PC-3 (cell line): ENCODE measurements at regions not wholly inside any gene's neighbourhood (a gene's known extent, or its start where the extent isn't known, plus 50 kb on each side); places are given as distances from the start of the nearest gene placed in this dataset.

Source experiments
- ATAC-seq: fragments of 200-7000 bp; cut with Tn5 transposase; 2 replicates; pipeline ENCODE4 v1.9.1; 2020; ENCODE audit warnings: mild to moderate bottlenecking, moderate library complexity
- BruUV-seq: library from RNA; stranded (reverse); fragments of 400-500 nt; replicated peaks from 2 replicates; lab custom pipeline; 2021; lab: Mats Ljungman, UMichigan
- CTCF ChIA-PET: fragments of 300-600 bp; sonication (Branson Sonifier 250); formaldehyde crosslinking; loops from one replicate; lab custom pipeline; 2022; ENCODE audit warnings: antibody characterized with exemption; lab: Charles Lee
- POLR2A ChIA-PET: fragments of 300-600 bp; sonication (Branson Sonifier 250); formaldehyde crosslinking; loops from one replicate; lab custom pipeline; 2022; ENCODE audit warnings: antibody characterized with exemption; ENCODE audit not compliant: unreplicated experiment; lab: Charles Lee
- DNase-seq: peaks from one replicate; pipeline ENCODE4 v3.0.0-alpha.2; 2015
- H2AFZ ChIP-seq: fragments of 300-600 bp; sonication (generic); 2 replicates; pipeline ENCODE4 v1.6.0; 2016; ENCODE audit warnings: antibody characterized with exemption, low read length
- H3F3A ChIP-seq: fragments of 300-600 bp; sonication (generic); one replicate; pipeline ENCODE4 v1.6.0; 2017; ENCODE audit warnings: antibody characterized with exemption, low read length, control low read depth, mild to moderate bottlenecking; ENCODE audit not compliant: unreplicated experiment
- H3K27ac ChIP-seq: fragments of 300-600 bp; sonication (generic); 2 replicates; pipeline ENCODE4 v1.5.1; 2016; ENCODE audit warnings: mild to moderate bottlenecking, low read length
- H3K27me3 ChIP-seq: fragments of 300-600 bp; sonication (generic); 2 replicates; pipeline ENCODE4 v1.6.1; 2016; ENCODE audit warnings: low read length, mixed read lengths
- H3K36me3 ChIP-seq: fragments of 300-600 bp; sonication (generic); 2 replicates; pipeline ENCODE4 v1.6.1; 2016; ENCODE audit warnings: low read depth, mixed run types, low read length, mixed read lengths
- H3K4me1 ChIP-seq: fragments of 300-600 bp; sonication (generic); 2 replicates; pipeline ENCODE4 v1.5.1; 2016; ENCODE audit warnings: low read length; ENCODE audit not compliant: insufficient read depth
- H3K4me2 ChIP-seq: fragments of 300-600 bp; sonication (generic); 2 replicates; pipeline ENCODE4 v1.6.0; 2016; ENCODE audit warnings: low read length
- H3K4me3 ChIP-seq: fragments of 300-600 bp; sonication (generic); 2 replicates; pipeline ENCODE4 v1.5.1; 2016; ENCODE audit warnings: mild to moderate bottlenecking, low read length, mixed read lengths
- H3K79me2 ChIP-seq: fragments of 300-600 bp; sonication (generic); 2 replicates; pipeline ENCODE4 v1.6.1; 2017; ENCODE audit warnings: low read length, mixed read lengths
- H3K9ac ChIP-seq: fragments of 300-600 bp; sonication (generic); 2 replicates; pipeline ENCODE4 v1.6.0; 2016; ENCODE audit warnings: mild to moderate bottlenecking, low read length
- H3K9me2 ChIP-seq: fragments of 300-600 bp; sonication (generic); replicated peaks from 2 replicates; pipeline ENCODE4 v1.6.1; 2016; ENCODE audit warnings: mixed run types, low read length, mixed read lengths
- H3K9me3 ChIP-seq: fragments of 300-600 bp; sonication (generic); 2 replicates; pipeline ENCODE4 v1.6.1; 2016; ENCODE audit warnings: low read length, mixed read lengths
- H4K20me1 ChIP-seq: fragments of 300-600 bp; sonication (generic); 2 replicates; pipeline ENCODE4 v1.6.1; 2016; ENCODE audit warnings: low read length, mixed read lengths
- EZH2 ChIP-seq: fragments of 300-600 bp; sonication (generic); IDR thresholded peaks from one replicate; pipeline ENCODE4 v1.6.1; 2017; ENCODE audit warnings: antibody characterized with exemption, mild to moderate bottlenecking, low read length; ENCODE audit not compliant: unreplicated experiment
- EZH2phosphoT487 ChIP-seq: fragments of 300-600 bp; sonication (generic); IDR thresholded peaks from 2 replicates; pipeline ENCODE4 v1.6.1; 2018; ENCODE audit warnings: mild to moderate bottlenecking, antibody characterized with exemption, low read length, borderline replicate concordance
- intact Hi-C: fragments of 100-400 bp; cut with micrococcal nuclease; formaldehyde crosslinking; loops from 2 replicates; pipeline ENCODE4 v1.9.0; 2023
- TF ChIP-seq, protein P1 (sequence below): fragments of 300-600 bp; sonication (generic); conservative IDR thresholded peaks from 2 replicates; pipeline ENCODE4 v1.5.1; 2017; ENCODE audit warnings: antibody characterized with exemption, low read depth, mild to moderate bottlenecking, low read length

DNA sequence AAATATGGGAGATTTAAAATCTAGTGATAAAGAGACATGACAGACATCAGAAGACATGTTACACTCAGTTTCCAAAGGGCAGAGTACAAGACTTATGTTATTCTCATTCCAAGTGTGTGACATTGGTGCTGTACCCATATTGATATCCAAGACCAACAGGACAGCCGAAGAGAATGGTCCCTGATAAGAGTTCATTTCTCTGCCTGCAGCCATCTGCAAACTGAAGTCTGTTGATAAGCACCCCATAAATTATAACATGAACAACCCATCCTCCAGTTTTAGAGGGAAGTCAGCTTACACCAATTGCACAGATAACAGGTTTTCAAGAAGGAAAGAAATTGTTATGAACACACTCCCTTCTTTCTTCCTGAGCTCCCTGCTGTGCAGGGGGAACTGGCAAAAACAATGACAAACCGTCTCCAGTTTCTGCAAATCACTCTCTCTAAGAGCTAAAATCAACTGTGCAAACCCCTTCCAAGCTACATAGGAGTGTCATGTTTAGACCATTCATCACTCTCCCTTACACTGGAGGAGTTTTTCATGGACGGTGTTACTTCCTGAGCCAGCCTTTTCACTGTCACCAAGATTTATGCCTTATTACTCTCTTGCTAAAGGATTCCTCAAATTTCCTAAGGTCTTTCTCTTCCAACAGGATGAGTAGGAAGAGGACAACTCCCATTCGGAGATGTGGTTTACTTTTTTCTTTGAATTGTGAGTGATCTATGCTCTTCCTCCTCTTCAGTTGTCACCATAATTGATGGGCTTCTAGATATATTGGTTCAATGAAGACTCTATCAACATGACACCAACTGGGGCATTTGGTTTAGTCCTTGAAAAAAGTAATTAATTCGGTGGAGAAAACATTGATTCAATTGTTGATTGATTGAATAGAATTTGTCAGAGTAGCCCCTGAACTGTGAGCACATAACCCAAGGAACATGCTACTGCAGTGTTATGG lies 80.3 kb upstream of the FAM171A1 start:
- Histone ChIP-seq H3K27me3 (peaks cover 36% of the 10 kb centered on the region; the same call in 1 of the 2 replicates), H4K20me1 (no peaks in the 10 kb centered on the region), H3K4me1 (no peaks in the 10 kb centered on the region), H3F3A (no peaks in the 10 kb centered on the region), H3K9me3 (no peaks in the 10 kb centered on the region), H2AFZ (no peak overlapping the region), H3K4me3 (no peak overlapping the region), H3K9ac (no peak overlapping the region), H3K9me2 (no peaks in the 10 kb centered on the region), H3K27ac (no peak overlapping the region), H3K79me2 (no peaks in the 10 kb centered on the region), H3K4me2 (no peak overlapping the region), H3K36me3 (no peaks in the 10 kb centered on the region)
- intact Hi-C loops = no loop called here
- BruUV-seq = no TSS peak
- CTCF ChIA-PET = no interaction called here
- POLR2A ChIA-PET = no interaction called here
- DNase-seq (no peak), ATAC-seq (no peak)
- TF ChIP-seq, protein P1, sequence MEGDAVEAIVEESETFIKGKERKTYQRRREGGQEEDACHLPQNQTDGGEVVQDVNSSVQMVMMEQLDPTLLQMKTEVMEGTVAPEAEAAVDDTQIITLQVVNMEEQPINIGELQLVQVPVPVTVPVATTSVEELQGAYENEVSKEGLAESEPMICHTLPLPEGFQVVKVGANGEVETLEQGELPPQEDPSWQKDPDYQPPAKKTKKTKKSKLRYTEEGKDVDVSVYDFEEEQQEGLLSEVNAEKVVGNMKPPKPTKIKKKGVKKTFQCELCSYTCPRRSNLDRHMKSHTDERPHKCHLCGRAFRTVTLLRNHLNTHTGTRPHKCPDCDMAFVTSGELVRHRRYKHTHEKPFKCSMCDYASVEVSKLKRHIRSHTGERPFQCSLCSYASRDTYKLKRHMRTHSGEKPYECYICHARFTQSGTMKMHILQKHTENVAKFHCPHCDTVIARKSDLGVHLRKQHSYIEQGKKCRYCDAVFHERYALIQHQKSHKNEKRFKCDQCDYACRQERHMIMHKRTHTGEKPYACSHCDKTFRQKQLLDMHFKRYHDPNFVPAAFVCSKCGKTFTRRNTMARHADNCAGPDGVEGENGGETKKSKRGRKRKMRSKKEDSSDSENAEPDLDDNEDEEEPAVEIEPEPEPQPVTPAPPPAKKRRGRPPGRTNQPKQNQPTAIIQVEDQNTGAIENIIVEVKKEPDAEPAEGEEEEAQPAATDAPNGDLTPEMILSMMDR = no peak
- no peak for TF ChIP-seq EZH2
- no peak for TF ChIP-seq EZH2phosphoT487

GRCh38 chr10:15448598-15448997 lies 77.5 kb upstream of the FAM171A1 start:
- Histone ChIP-seq H3K9me2 (no peaks in the 10 kb centered on the region), H3K9ac (no peak overlapping the region), H4K20me1 (no peaks in the 10 kb centered on the region), H3K27ac (no peak overlapping the region), H3K27me3 (peaks cover 32% of the 10 kb centered on the region; the same call in 1 of the 2 replicates), H3K9me3 (no peaks in the 10 kb centered on the region), H3K4me1 (peaks cover 8% of the 10 kb centered on the region; the same call in 1 of the 2 replicates), H3K79me2 (no peaks in the 10 kb centered on the region), H3K4me3 (no peak overlapping the region), H3F3A (no peaks in the 10 kb centered on the region), H3K4me2 (no peak overlapping the region), H3K36me3 (no peaks in the 10 kb centered on the region), H2AFZ (no peak overlapping the region)
- ChIA-PET POLR2A (no interaction called here), CTCF (no interaction called here)
- ATAC-seq (no peak), DNase-seq (no peak)
- BruUV-seq = no TSS peak
- intact Hi-C loops = no loop called here
- TF ChIP-seq EZH2phosphoT487 (no peak), EZH2 (no peak)
- TF ChIP-seq, protein P1 = no peak

DNA sequence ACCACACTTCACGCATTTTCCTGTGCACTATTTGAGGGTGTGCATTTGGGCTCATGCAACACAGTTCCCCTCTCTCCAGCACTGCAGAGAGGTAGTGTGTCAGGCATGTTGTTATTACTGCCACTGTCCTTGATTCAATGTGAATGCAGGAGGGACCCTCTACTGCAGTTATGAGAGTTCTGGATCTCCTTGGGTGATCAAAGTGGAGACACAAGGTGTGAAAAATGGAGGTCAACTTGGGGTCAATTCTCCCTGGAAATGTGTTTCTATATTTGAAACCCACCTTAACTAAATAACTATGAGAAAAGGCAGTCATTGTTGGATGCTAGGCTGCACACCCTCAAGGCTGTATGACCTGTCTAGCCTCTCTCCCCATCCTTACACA lies 73.9 kb upstream of the FAM171A1 start:
- H3F3A ChIP-seq = no peaks in the 10 kb centered on the region
- no peak overlapping the region for H3K9ac ChIP-seq
- TF ChIP-seq EZH2phosphoT487 = no peak
- no peak for TF ChIP-seq EZH2
- TF ChIP-seq, protein P1 = no peak
- H3K4me1 ChIP-seq = peaks cover 8% of the 10 kb centered on the region; the same call in 1 of the 2 replicates
- ChIA-PET CTCF (no interaction called here), POLR2A (no interaction called here)
- peaks cover 10% of the 10 kb centered on the region; the same call in 1 of the 2 replicates for H3K27me3 ChIP-seq
- no peaks in the 10 kb centered on the region for H3K79me2 ChIP-seq
- DNase-seq (no peak), ATAC-seq (no peak)
- H3K36me3 ChIP-seq = no peaks in the 10 kb centered on the region
- H3K4me3 ChIP-seq = no peak overlapping the region
- H3K4me2 ChIP-seq = no peak overlapping the region
- BruUV-seq = no TSS peak
- no peak overlapping the region for H3K27ac ChIP-seq
- no peaks in the 10 kb centered on the region for H3K9me3 ChIP-seq
- H2AFZ ChIP-seq = no peak overlapping the region
- intact Hi-C loops = no loop called here
- no peaks in the 10 kb centered on the region for H3K9me2 ChIP-seq
- no peaks in the 10 kb centered on the region for H4K20me1 ChIP-seq
